PC-3 (cell line): ENCODE measurements at regions not wholly inside any gene's neighbourhood (a gene's known extent, or its start where the extent isn't known, plus 50 kb on each side); places are given as distances from the start of the nearest gene placed in this dataset.

Experiments used
- ATAC-seq: fragments of 200-7000 bp; cut with Tn5 transposase; 2 replicates; pipeline ENCODE4 v1.9.1; 2020; ENCODE audit warnings: mild to moderate bottlenecking, moderate library complexity
- BruUV-seq: library from RNA; stranded (reverse); fragments of 400-500 nt; replicated peaks from 2 replicates; lab custom pipeline; 2021; lab: Mats Ljungman, UMichigan
- CTCF ChIA-PET: fragments of 300-600 bp; sonication (Branson Sonifier 250); formaldehyde crosslinking; loops from one replicate; lab custom pipeline; 2022; ENCODE audit warnings: antibody characterized with exemption; lab: Charles Lee
- POLR2A ChIA-PET: fragments of 300-600 bp; sonication (Branson Sonifier 250); formaldehyde crosslinking; loops from one replicate; lab custom pipeline; 2022; ENCODE audit warnings: antibody characterized with exemption; ENCODE audit not compliant: unreplicated experiment; lab: Charles Lee
- DNase-seq: peaks from one replicate; pipeline ENCODE4 v3.0.0-alpha.2; 2015
- H2AFZ ChIP-seq: fragments of 300-600 bp; sonication (generic); 2 replicates; pipeline ENCODE4 v1.6.0; 2016; ENCODE audit warnings: antibody characterized with exemption, low read length
- H3F3A ChIP-seq: fragments of 300-600 bp; sonication (generic); one replicate; pipeline ENCODE4 v1.6.0; 2017; ENCODE audit warnings: antibody characterized with exemption, low read length, control low read depth, mild to moderate bottlenecking; ENCODE audit not compliant: unreplicated experiment
- H3K27ac ChIP-seq: fragments of 300-600 bp; sonication (generic); 2 replicates; pipeline ENCODE4 v1.5.1; 2016; ENCODE audit warnings: mild to moderate bottlenecking, low read length
- H3K27me3 ChIP-seq: fragments of 300-600 bp; sonication (generic); 2 replicates; pipeline ENCODE4 v1.6.1; 2016; ENCODE audit warnings: low read length, mixed read lengths
- H3K36me3 ChIP-seq: fragments of 300-600 bp; sonication (generic); 2 replicates; pipeline ENCODE4 v1.6.1; 2016; ENCODE audit warnings: low read depth, mixed run types, low read length, mixed read lengths
- H3K4me1 ChIP-seq: fragments of 300-600 bp; sonication (generic); 2 replicates; pipeline ENCODE4 v1.5.1; 2016; ENCODE audit warnings: low read length; ENCODE audit not compliant: insufficient read depth
- H3K4me2 ChIP-seq: fragments of 300-600 bp; sonication (generic); 2 replicates; pipeline ENCODE4 v1.6.0; 2016; ENCODE audit warnings: low read length
- H3K4me3 ChIP-seq: fragments of 300-600 bp; sonication (generic); 2 replicates; pipeline ENCODE4 v1.5.1; 2016; ENCODE audit warnings: mild to moderate bottlenecking, low read length, mixed read lengths
- H3K79me2 ChIP-seq: fragments of 300-600 bp; sonication (generic); 2 replicates; pipeline ENCODE4 v1.6.1; 2017; ENCODE audit warnings: low read length, mixed read lengths
- H3K9ac ChIP-seq: fragments of 300-600 bp; sonication (generic); 2 replicates; pipeline ENCODE4 v1.6.0; 2016; ENCODE audit warnings: mild to moderate bottlenecking, low read length
- H3K9me2 ChIP-seq: fragments of 300-600 bp; sonication (generic); replicated peaks from 2 replicates; pipeline ENCODE4 v1.6.1; 2016; ENCODE audit warnings: mixed run types, low read length, mixed read lengths
- H3K9me3 ChIP-seq: fragments of 300-600 bp; sonication (generic); 2 replicates; pipeline ENCODE4 v1.6.1; 2016; ENCODE audit warnings: low read length, mixed read lengths
- H4K20me1 ChIP-seq: fragments of 300-600 bp; sonication (generic); 2 replicates; pipeline ENCODE4 v1.6.1; 2016; ENCODE audit warnings: low read length, mixed read lengths
- CTCF ChIP-seq: fragments of 300-600 bp; sonication (generic); conservative IDR thresholded peaks from 2 replicates; pipeline ENCODE4 v1.5.1; 2017; ENCODE audit warnings: antibody characterized with exemption, low read depth, mild to moderate bottlenecking, low read length
- EZH2 ChIP-seq: fragments of 300-600 bp; sonication (generic); IDR thresholded peaks from one replicate; pipeline ENCODE4 v1.6.1; 2017; ENCODE audit warnings: antibody characterized with exemption, mild to moderate bottlenecking, low read length; ENCODE audit not compliant: unreplicated experiment
- EZH2phosphoT487 ChIP-seq: fragments of 300-600 bp; sonication (generic); IDR thresholded peaks from 2 replicates; pipeline ENCODE4 v1.6.1; 2018; ENCODE audit warnings: mild to moderate bottlenecking, antibody characterized with exemption, low read length, borderline replicate concordance
- intact Hi-C: fragments of 100-400 bp; cut with micrococcal nuclease; formaldehyde crosslinking; loops from 2 replicates; pipeline ENCODE4 v1.9.0; 2023

- intact Hi-C loops: no loop called here
Measured at GRCh38 chr2:4049463-4049862, 346.1 kb downstream of the DCDC2C start.

GRCh38 chr2:4053769-4054493, 350.6 kb downstream of the DCDC2C start:
- Histone ChIP-seq H3K27me3 (peaks cover 6% of the 10 kb centered on the region; the same call in 1 of the 2 replicates), H3K36me3 (no peaks in the 10 kb centered on the region), H3K27ac (no peak overlapping the region), H3K4me1 (no peaks in the 10 kb centered on the region), H2AFZ (no peak overlapping the region), H3K9ac (no peak overlapping the region), H3K79me2 (no peaks in the 10 kb centered on the region), H3K4me2 (no peak overlapping the region), H3F3A (no peaks in the 10 kb centered on the region), H3K9me2 (no peaks in the 10 kb centered on the region), H3K4me3 (no peak overlapping the region), H4K20me1 (no peaks in the 10 kb centered on the region), H3K9me3 (no peaks in the 10 kb centered on the region)
- TF ChIP-seq CTCF: peak; percentile 40
- no peak for TF ChIP-seq EZH2phosphoT487
- BruUV-seq: no TSS peak
- DNase-seq: peak; percentile 17
- intact Hi-C loops: no loop called here
- no peak for ATAC-seq
- POLR2A ChIA-PET: no interaction called here
- CTCF ChIA-PET: no interaction called here

More at GRCh38 chr2:4049463-4049862, 346.1 kb downstream of the DCDC2C start:
- Histone ChIP-seq H3K4me1 (no peaks in the 10 kb centered on the region), H3K4me3 (no peak overlapping the region), H3F3A (no peaks in the 10 kb centered on the region), H4K20me1 (no peaks in the 10 kb centered on the region), H3K9ac (no peak overlapping the region), H3K27me3 (peaks cover under 1% of the 10 kb centered on the region; the same call in 1 of the 2 replicates), H3K27ac (no peak overlapping the region), H3K79me2 (no peaks in the 10 kb centered on the region), H2AFZ (no peak overlapping the region), H3K9me2 (no peaks in the 10 kb centered on the region), H3K9me3 (no peaks in the 10 kb centered on the region), H3K36me3 (no peaks in the 10 kb centered on the region), H3K4me2 (no peak overlapping the region)
- DNase-seq (no peak), ATAC-seq (no peak)
- CTCF ChIA-PET: no interaction called here
- no TSS peak for BruUV-seq
- TF ChIP-seq CTCF (no peak), EZH2 (no peak), EZH2phosphoT487 (no peak)
- POLR2A ChIA-PET: no interaction called here

- CTCF ChIA-PET: no interaction called here
Measured at GRCh38 chr2:4066217-4066616, 362.8 kb downstream of the DCDC2C start.

More at GRCh38 chr2:4066217-4066616, 362.8 kb downstream of the DCDC2C start:
- Histone ChIP-seq H3K4me2 (no peak overlapping the region), H3K27me3 (peaks cover 2% of the 10 kb centered on the region; the same call in 1 of the 2 replicates), H3K4me3 (no peak overlapping the region), H4K20me1 (no peaks in the 10 kb centered on the region), H3K27ac (no peak overlapping the region), H3F3A (no peaks in the 10 kb centered on the region), H3K36me3 (no peaks in the 10 kb centered on the region), H3K9me2 (no peaks in the 10 kb centered on the region), H3K4me1 (no peaks in the 10 kb centered on the region), H2AFZ (no peak overlapping the region), H3K79me2 (no peaks in the 10 kb centered on the region), H3K9me3 (no peaks in the 10 kb centered on the region), H3K9ac (no peak overlapping the region)
- TF ChIP-seq EZH2phosphoT487 (no peak), CTCF (no peak), EZH2 (no peak)
- POLR2A ChIA-PET: no interaction called here
- BruUV-seq: no TSS peak
- no peak for ATAC-seq
- no peak for DNase-seq
- intact Hi-C loops: no loop called here
